ENCODE measurements at regions not wholly inside any gene's neighbourhood (a gene's known extent, or its start where the extent isn't known, plus 50 kb on each side); places are given as distances from the start of the nearest gene placed in this dataset.

GRCh38 chr4:181234951-181235680 lies 1008.1 kb upstream of the TENM3 start (continued):
- TF ChIP-seq REST (IDR thresholded peaks at IDR 0.05; ENCODE audit: borderline replicate concordance in 1 of 2, low read depth in 1 of 2, low read length in 2 of 2) (no peak), DPF2 (CRISPR knock-in tag; IDR thresholded peaks at IDR 0.05; ENCODE audit: borderline replicate concordance, low read depth) (no peak), ZC3H4 (CRISPR knock-in tag; IDR thresholded peaks at IDR 0.05; ENCODE audit: borderline replicate concordance) (no peak), WIZ (CRISPR knock-in tag; IDR thresholded peaks at IDR 0.05) (no peak), SPEN (CRISPR knock-in tag; IDR thresholded peaks at IDR 0.05; ENCODE audit: low read depth) (no peak), SCMH1 (CRISPR knock-in tag; IDR thresholded peaks at IDR 0.05; ENCODE audit: borderline replicate concordance) (no peak), ATF1 (CRISPR knock-in tag; IDR thresholded peaks at IDR 0.05) (no peak), TOPORS (CRISPR knock-in tag; IDR thresholded peaks at IDR 0.05) (no peak), IRF9 (CRISPR knock-in tag; IDR thresholded peaks at IDR 0.05; ENCODE audit: borderline replicate concordance) (no peak)

Data from HepG2 (cell line).